ENCODE measurements at regions not wholly inside any gene's neighbourhood (a gene's known extent, or its start where the extent isn't known, plus 50 kb on each side); places are given as distances from the start of the nearest gene placed in this dataset.
"Not testable (repeated sequence)": the region's sequence is repeated elsewhere in the genome, so short reads cannot be mapped to it uniquely, and the experiment has no call there.

DNA sequence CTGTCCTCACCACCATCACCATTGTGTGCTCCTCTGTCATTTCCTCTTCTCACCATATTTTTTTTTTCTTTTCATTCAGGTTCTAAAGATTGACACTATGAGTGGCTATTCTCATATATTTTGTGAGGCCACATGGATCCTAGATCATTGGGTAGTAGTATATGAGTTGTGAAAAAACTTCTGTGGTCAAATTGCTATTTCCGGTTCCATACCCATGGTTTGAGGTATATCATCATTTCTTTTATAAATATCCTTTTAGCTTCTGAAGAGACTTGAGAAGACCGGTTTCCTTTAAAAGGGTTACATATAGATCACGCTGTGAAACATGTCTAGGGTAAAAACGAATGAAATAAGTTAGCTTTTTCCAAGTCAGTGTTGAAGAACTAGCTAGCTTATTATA, 769.3 kb downstream of the NOVA1 start:
- no peak overlapping the region for H3K27ac ChIP-seq
- TF ChIP-seq CTCF (conservative IDR thresholded peaks at IDR 0.05), result no peak

- no peak for TF ChIP-seq CTCF (conservative IDR thresholded peaks at IDR 0.05)
Observed at GRCh38 chr14:25826105-25826504, 771.7 kb downstream of the NOVA1 start.

DNA sequence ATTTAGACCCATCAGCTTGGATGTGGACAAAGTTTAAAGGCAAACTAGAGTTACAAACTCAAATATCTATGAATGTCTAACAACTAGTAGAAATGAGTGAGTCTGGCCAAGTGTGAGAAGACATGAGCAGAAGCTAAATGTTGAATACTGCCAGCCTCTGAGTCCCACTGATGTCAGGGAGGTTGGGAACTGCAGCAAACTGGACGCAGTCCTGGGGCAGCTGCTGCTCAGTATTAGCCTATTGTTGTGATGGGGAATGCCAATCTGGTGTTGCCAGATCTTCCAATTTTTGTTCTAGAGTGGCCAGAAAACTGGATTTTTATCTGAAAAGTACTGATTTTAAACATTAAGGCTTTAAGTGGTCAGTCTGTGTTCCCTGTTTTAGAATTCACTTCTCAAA, 770.4 kb upstream of the STXBP6 start:
- no peak for TF ChIP-seq CTCF (conservative IDR thresholded peaks at IDR 0.05)
- H3K27ac ChIP-seq, result no peak overlapping the region

More at GRCh38 chr14:25826105-25826504, 771.7 kb downstream of the NOVA1 start:
- H3K27ac ChIP-seq, result no peak overlapping the region

DNA sequence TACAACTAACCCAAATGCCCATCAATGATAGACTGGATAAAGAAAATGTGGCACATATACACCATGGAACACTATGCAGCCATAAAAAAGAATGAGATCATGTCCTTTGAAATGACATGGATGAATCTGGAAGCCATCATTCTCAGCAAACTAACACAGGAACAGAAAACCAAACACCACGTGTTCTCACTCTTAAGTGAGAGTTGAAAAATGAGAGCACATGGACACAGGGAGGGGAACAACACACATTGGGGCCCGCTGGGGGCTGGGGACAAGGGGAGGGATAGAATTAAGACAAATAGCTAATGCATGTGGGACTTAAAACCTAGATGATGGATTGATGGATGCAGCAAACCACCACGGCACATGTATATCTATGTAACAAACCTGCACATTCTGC, 764.7 kb upstream of the STXBP6 start:
- H3K27ac ChIP-seq, result not testable (repeated sequence)

DNA sequence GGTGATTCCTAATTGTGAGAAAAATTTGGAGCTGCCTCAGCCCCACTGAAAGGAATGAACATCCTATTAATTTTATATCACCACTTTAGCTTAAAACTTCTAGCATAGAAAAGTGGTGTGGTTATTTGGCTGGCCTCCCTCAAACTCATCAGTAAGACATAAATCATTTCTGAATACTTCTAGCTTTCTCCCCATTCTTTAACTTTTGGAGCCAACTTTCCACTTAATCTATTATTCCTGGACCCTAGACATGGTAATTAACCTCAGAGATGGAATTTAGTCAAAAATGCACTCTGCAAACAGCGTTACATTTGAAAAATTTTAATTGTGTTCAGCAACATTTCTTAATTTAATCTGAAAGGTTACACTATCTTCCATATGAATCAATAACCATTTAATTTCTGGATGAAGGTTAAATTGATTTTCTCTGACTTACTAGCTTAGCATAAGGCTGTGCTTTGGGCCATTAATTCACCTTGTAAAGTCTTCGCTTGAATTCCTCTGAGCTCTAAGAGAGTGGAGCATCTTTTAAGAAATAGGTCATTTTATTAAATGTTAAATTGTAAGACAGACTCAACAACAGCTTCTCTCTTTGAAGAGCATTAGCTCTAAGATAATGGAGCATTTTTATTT, 753.6 kb upstream of the STXBP6 start:
- H3K27ac ChIP-seq, result no peak overlapping the region
- TF ChIP-seq CTCF (conservative IDR thresholded peaks at IDR 0.05), result no peak

GRCh38 chr14:25800841-25801240, 750.9 kb upstream of the STXBP6 start:
- no peak for TF ChIP-seq CTCF (conservative IDR thresholded peaks at IDR 0.05)

GRCh38 chr14:25788252-25788651, 738.3 kb upstream of the STXBP6 start:
- H3K27ac ChIP-seq, result no peak overlapping the region
- TF ChIP-seq CTCF (conservative IDR thresholded peaks at IDR 0.05), result no peak

More at GRCh38 chr14:25800841-25801240, 750.9 kb upstream of the STXBP6 start:
- no peak overlapping the region for H3K27ac ChIP-seq

DNA sequence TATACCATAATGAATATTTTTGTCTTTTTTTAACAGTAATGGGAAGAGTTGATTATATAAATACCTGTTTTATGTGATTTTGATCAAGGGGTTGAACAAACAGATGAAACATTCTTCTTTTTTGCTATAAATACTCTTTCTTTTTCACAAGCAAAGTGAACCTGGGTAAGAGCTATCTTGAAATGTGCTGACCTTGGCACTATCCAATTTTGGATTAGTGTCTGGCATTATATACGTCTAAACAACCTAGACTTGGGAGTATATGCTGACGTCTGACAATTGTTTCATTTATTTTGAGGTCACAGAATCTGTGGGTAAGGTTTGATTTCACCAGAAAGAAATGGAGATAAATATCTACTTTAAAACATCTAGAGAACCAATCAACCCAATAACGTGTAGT, 716.0 kb upstream of the STXBP6 start:
- H3K27ac ChIP-seq, result no peak overlapping the region
- no peak for TF ChIP-seq CTCF (conservative IDR thresholded peaks at IDR 0.05)

All from VCaP (cell line).